Dermis blood vessel endothelial cell (primary cell): ENCODE measurements at regions not wholly inside any gene's neighbourhood (a gene's known extent, or its start where the extent isn't known, plus 50 kb on each side); places are given as distances from the start of the nearest gene placed in this dataset.

ENCODE experiments used
- DNase-seq: peaks from one replicate; pipeline ENCODE4 v3.0.0; 2010

- DNase-seq: no peak
Measured at GRCh38 chr7:25895792-25896171, 256.2 kb upstream of the NFE2L3 start.

- DNase-seq: no peak
Measured at GRCh38 chr7:25897261-25897782, 254.7 kb upstream of the NFE2L3 start.

- no peak for DNase-seq
Measured at GRCh38 chr7:25900245-25900644, 251.8 kb upstream of the NFE2L3 start.

- DNase-seq: no peak
Measured at GRCh38 chr7:25900877-25901276, 251.1 kb upstream of the NFE2L3 start.

- DNase-seq: no peak
Measured at GRCh38 chr7:25901658-25902057, 250.3 kb upstream of the NFE2L3 start.

GRCh38 chr7:25906003-25906402, 246.0 kb upstream of the NFE2L3 start:
- DNase-seq: no peak

- no peak for DNase-seq
Measured at GRCh38 chr7:25906760-25907159, 245.2 kb upstream of the NFE2L3 start.

GRCh38 chr7:25907214-25907613, 244.8 kb upstream of the NFE2L3 start:
- DNase-seq: no peak

- no peak for DNase-seq
Measured at GRCh38 chr7:25907731-25908130, 244.3 kb upstream of the NFE2L3 start.

GRCh38 chr7:25908154-25908949, 243.6 kb upstream of the NFE2L3 start:
- no peak for DNase-seq

GRCh38 chr7:25911738-25912607, 240.0 kb upstream of the NFE2L3 start:
- no peak for DNase-seq

GRCh38 chr7:25913598-25914224, 238.3 kb upstream of the NFE2L3 start:
- no peak for DNase-seq

GRCh38 chr7:25918731-25919130, 233.3 kb upstream of the NFE2L3 start:
- no peak for DNase-seq

- no peak for DNase-seq
Measured at GRCh38 chr7:25922296-25922695, 229.7 kb upstream of the NFE2L3 start.

- DNase-seq: no peak
Measured at GRCh38 chr7:25923741-25924460, 228.1 kb upstream of the NFE2L3 start.

- DNase-seq: peak; percentile 28
Measured at GRCh38 chr7:25926009-25926408, 226.0 kb upstream of the NFE2L3 start.

- DNase-seq: no peak
Measured at GRCh38 chr7:25926451-25926850, 225.5 kb upstream of the NFE2L3 start.

GRCh38 chr7:25926891-25927625, 224.9 kb upstream of the NFE2L3 start:
- DNase-seq: no peak

GRCh38 chr7:25927626-25927978, 224.4 kb upstream of the NFE2L3 start:
- no peak for DNase-seq

GRCh38 chr7:25928549-25929330, 223.3 kb upstream of the NFE2L3 start:
- no peak for DNase-seq

GRCh38 chr7:25929448-25929847, 222.6 kb upstream of the NFE2L3 start:
- no peak for DNase-seq
